ENCODE measurements at regions not wholly inside any gene's neighbourhood (a gene's known extent, or its start where the extent isn't known, plus 50 kb on each side); places are given as distances from the start of the nearest gene placed in this dataset.

GRCh38 chr1:234772345-234773147 lies 162.6 kb upstream of the IRF2BP2 start:
- ChIA-PET POLR2A (interaction anchor here (0.6 to 4.0 kb wide), 17 partner anchors 10 to 307 kb away, joined by 3 to 44 read pairs (median 4); partner anchors contain the start of gene IRF2BP2), CTCF (interaction anchor here (0.6 to 2.2 kb wide), 8 partner anchors 34 to 297 kb away, joined by 3 to 11 read pairs (median 3); no protein-coding TSS in a partner anchor)
- no peak for TF ChIP-seq CTCF (IDR thresholded peaks at IDR 0.05; ENCODE audit: unreplicated experiment)
- DNase-seq (ENCODE audit: unreplicated experiment), result peak; percentile 100
- intact Hi-C loops (cut with micrococcal nuclease), result loop anchor here (1.0 to 5.0 kb wide), 7 partner anchors 48 to 310 kb away; no protein-coding TSS in a partner anchor
- BruUV-seq (replicated peaks), result no TSS peak
- H3K27me3 Mint-ChIP-seq (ENCODE audit: insufficient read depth, unreplicated experiment), result no peaks in the 10 kb centered on the region
- peak overlapping the region; percentile 51 for H3K4me3 Mint-ChIP-seq (ENCODE audit: unreplicated experiment)
- peaks cover 29% of the 10 kb centered on the region for H3K4me1 Mint-ChIP-seq (ENCODE audit: insufficient read depth, unreplicated experiment)
- peak overlapping the region; percentile 95 for H3K27ac Mint-ChIP-seq (ENCODE audit: low read depth, unreplicated experiment)
- peaks cover 6% of the 10 kb centered on the region for H3K9me3 Mint-ChIP-seq (ENCODE audit: unreplicated experiment)
- H3K36me3 Mint-ChIP-seq (ENCODE audit: insufficient read depth, unreplicated experiment), result no peaks in the 10 kb centered on the region

GRCh38 chr1:234771642-234772344 lies 161.8 kb upstream of the IRF2BP2 start:
- CTCF ChIA-PET, result interaction anchor here (0.6 to 2.2 kb wide), 8 partner anchors 34 to 557 kb away, joined by 3 to 11 read pairs (median 4); no protein-coding TSS in a partner anchor
- no peak for TF ChIP-seq CTCF (IDR thresholded peaks at IDR 0.05; ENCODE audit: unreplicated experiment)
- peak overlapping the region; percentile 95 for H3K27ac Mint-ChIP-seq (ENCODE audit: low read depth, unreplicated experiment)
- no peaks in the 10 kb centered on the region for H3K36me3 Mint-ChIP-seq (ENCODE audit: insufficient read depth, unreplicated experiment)
- DNase-seq (ENCODE audit: unreplicated experiment), result no peak
- no peaks in the 10 kb centered on the region for H3K27me3 Mint-ChIP-seq (ENCODE audit: insufficient read depth, unreplicated experiment)
- peak overlapping the region; percentile 51 for H3K4me3 Mint-ChIP-seq (ENCODE audit: unreplicated experiment)
- POLR2A ChIA-PET, result interaction anchor here (0.7 to 4.0 kb wide), 14 partner anchors 11 to 222 kb away, joined by 3 to 44 read pairs (median 4); partner anchors contain the start of gene IRF2BP2
- H3K9me3 Mint-ChIP-seq (ENCODE audit: unreplicated experiment), result peaks cover 6% of the 10 kb centered on the region
- H3K4me1 Mint-ChIP-seq (ENCODE audit: insufficient read depth, unreplicated experiment), result peaks cover 29% of the 10 kb centered on the region
- intact Hi-C loops (cut with micrococcal nuclease), result loop anchor here (1.0 to 5.0 kb wide), 7 partner anchors 47 to 311 kb away; no protein-coding TSS in a partner anchor
- BruUV-seq (replicated peaks), result no TSS peak

GRCh38 chr1:234770924-234771540 lies 161.1 kb upstream of the IRF2BP2 start:
- intact Hi-C loops (cut with micrococcal nuclease), result loop anchor here (5.0 kb wide), 1 partner anchor 311 kb away; no protein-coding TSS in a partner anchor
- no peak overlapping the region for H3K4me3 Mint-ChIP-seq (ENCODE audit: unreplicated experiment)
- POLR2A ChIA-PET, result interaction anchor here (0.7 to 4.0 kb wide), 9 partner anchors 10 to 159 kb away, joined by 3 to 44 read pairs (median 4); partner anchors contain the start of gene IRF2BP2

More at GRCh38 chr1:234770924-234771540, 161.1 kb upstream of the IRF2BP2 start:
- TF ChIP-seq CTCF (IDR thresholded peaks at IDR 0.05; ENCODE audit: unreplicated experiment), result no peak
- DNase-seq (ENCODE audit: unreplicated experiment), result no peak
- CTCF ChIA-PET, result interaction anchor here (0.9 to 2.2 kb wide), 4 partner anchors 46 to 314 kb away, joined by 3 to 11 read pairs (median 4); no protein-coding TSS in a partner anchor
- BruUV-seq (replicated peaks), result no TSS peak
- Mint-ChIP-seq H3K4me1 (ENCODE audit: insufficient read depth, unreplicated experiment) (peaks cover 29% of the 10 kb centered on the region), H3K27ac (ENCODE audit: low read depth, unreplicated experiment) (peak overlapping the region; percentile 95), H3K9me3 (ENCODE audit: unreplicated experiment) (peaks cover 6% of the 10 kb centered on the region), H3K36me3 (ENCODE audit: insufficient read depth, unreplicated experiment) (no peaks in the 10 kb centered on the region), H3K27me3 (ENCODE audit: insufficient read depth, unreplicated experiment) (no peaks in the 10 kb centered on the region)
